ENCODE measurements at regions not wholly inside any gene's neighbourhood (a gene's known extent, or its start where the extent isn't known, plus 50 kb on each side); places are given as distances from the start of the nearest gene placed in this dataset.

DNA sequence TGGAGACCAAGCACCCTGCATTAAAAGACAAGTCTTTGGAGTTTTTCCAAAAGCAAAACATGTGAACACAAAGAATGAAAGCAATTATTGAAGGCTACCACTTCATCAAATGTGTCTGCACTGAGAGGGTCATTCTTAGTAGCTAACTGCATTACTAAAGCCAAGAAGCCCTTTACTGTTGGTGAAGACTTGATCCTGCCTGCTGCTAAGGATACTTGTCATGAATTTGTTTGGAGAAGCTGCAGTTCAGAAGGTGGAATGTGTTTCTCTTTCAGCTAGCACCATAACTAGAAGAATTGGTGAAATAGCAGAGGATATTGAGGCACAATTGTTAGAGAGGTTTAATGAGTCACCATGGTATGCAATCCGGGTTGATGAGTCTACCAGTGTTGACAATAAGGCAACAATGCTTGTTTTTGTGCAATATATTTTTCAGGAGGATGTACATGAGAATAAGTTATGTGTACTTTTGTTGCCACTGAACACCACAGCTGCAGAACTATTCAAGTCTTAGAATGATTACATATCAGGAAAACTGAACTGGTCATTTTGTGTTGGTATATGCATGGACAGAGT, 457.3 kb upstream of the ISX start:
- no peak overlapping the region for H3K4me3 Mint-ChIP-seq (ENCODE audit: unreplicated experiment)
- H3K9me3 Mint-ChIP-seq (ENCODE audit: low read depth), result peaks cover 9% of the 10 kb centered on the region
- H3K36me3 Mint-ChIP-seq (ENCODE audit: low read depth), result no peaks in the 10 kb centered on the region
- no peaks in the 10 kb centered on the region for H3K27me3 Mint-ChIP-seq (ENCODE audit: low read depth)
- no peaks in the 10 kb centered on the region for H3K4me1 Mint-ChIP-seq (ENCODE audit: low read depth)
- DNase-seq (ENCODE audit: low spot score), result no peak
- TF ChIP-seq, protein P1, sequence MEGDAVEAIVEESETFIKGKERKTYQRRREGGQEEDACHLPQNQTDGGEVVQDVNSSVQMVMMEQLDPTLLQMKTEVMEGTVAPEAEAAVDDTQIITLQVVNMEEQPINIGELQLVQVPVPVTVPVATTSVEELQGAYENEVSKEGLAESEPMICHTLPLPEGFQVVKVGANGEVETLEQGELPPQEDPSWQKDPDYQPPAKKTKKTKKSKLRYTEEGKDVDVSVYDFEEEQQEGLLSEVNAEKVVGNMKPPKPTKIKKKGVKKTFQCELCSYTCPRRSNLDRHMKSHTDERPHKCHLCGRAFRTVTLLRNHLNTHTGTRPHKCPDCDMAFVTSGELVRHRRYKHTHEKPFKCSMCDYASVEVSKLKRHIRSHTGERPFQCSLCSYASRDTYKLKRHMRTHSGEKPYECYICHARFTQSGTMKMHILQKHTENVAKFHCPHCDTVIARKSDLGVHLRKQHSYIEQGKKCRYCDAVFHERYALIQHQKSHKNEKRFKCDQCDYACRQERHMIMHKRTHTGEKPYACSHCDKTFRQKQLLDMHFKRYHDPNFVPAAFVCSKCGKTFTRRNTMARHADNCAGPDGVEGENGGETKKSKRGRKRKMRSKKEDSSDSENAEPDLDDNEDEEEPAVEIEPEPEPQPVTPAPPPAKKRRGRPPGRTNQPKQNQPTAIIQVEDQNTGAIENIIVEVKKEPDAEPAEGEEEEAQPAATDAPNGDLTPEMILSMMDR (IDR thresholded peaks at IDR 0.05), result no peak
- H3K27ac Mint-ChIP-seq (ENCODE audit: unreplicated experiment), result no peak overlapping the region

DNA sequence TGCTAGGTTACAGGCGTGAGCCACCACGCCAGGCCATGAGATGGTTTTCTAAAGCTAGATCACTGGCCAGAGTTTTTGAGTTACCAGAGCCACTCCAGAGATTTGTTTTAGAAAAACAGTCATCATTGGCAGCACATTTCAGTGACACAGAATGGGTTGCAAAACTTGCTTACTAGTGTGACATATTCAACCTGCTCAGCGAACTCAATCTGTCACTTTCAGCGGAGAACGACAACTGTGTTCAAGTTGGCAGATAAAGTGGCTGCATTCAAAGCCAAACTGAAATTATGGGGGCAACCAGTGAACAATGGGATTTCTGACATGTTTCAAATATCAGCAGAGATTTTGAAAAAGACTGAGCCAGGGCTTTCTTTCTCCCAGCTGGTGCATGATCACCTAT, 456.3 kb upstream of the ISX start:
- Mint-ChIP-seq H3K27me3 (ENCODE audit: low read depth) (no peaks in the 10 kb centered on the region), H3K9me3 (ENCODE audit: low read depth) (peaks cover 9% of the 10 kb centered on the region), H3K4me3 (ENCODE audit: unreplicated experiment) (no peak overlapping the region), H3K4me1 (ENCODE audit: low read depth) (no peaks in the 10 kb centered on the region), H3K36me3 (ENCODE audit: low read depth) (no peaks in the 10 kb centered on the region), H3K27ac (ENCODE audit: unreplicated experiment) (no peak overlapping the region)
- DNase-seq (ENCODE audit: low spot score), result no peak
- TF ChIP-seq, protein P1 (IDR thresholded peaks at IDR 0.05), result no peak

DNA sequence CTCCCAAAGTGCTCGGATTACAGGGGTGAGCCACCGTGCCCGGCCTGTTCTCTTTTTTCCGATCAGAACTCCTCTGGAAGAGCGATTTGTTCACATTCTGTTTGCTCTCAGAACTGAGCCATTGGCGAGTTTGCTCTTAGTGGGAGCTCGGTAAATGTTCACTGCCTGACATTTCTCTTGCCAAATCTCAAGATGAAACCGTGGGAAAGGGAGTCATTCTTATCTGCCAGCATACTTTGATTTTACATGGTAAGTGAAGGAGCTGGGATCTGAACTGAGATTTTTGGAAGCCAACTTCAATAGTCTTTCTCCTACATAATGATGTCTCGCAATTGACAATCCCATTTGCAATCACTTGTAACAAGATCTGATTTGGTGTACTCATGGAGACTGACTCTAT, 445.8 kb upstream of the ISX start:
- Mint-ChIP-seq H3K27me3 (ENCODE audit: low read depth) (peaks cover 2% of the 10 kb centered on the region), H3K36me3 (ENCODE audit: low read depth) (no peaks in the 10 kb centered on the region), H3K9me3 (ENCODE audit: low read depth) (no peaks in the 10 kb centered on the region), H3K27ac (ENCODE audit: unreplicated experiment) (no peak overlapping the region), H3K4me1 (ENCODE audit: low read depth) (no peaks in the 10 kb centered on the region), H3K4me3 (ENCODE audit: unreplicated experiment) (no peak overlapping the region)
- DNase-seq (ENCODE audit: low spot score), result no peak
- TF ChIP-seq, protein P1 (IDR thresholded peaks at IDR 0.05), result no peak

DNA sequence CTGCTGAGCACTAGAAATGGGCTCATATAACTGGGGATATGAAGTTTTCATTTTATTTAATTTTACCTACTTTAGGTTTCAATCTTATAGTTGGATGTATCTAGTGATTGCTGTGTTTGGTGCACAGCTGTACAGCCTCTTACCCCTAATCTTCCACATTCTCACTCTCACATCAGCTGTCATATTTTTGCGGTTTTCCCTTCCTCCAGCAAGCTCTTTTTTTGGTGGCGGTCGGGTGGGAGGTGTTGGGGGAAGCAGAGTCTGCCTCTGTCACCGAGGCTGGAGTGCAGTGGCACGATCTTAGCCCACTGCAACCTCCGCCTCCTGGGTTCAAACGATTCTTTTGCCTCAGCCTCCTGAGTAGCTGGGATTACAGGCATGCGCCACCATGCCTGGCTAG, 445.1 kb upstream of the ISX start:
- Mint-ChIP-seq H3K9me3 (ENCODE audit: low read depth) (no peaks in the 10 kb centered on the region), H3K4me1 (ENCODE audit: low read depth) (no peaks in the 10 kb centered on the region), H3K36me3 (ENCODE audit: low read depth) (no peaks in the 10 kb centered on the region), H3K27ac (ENCODE audit: unreplicated experiment) (no peak overlapping the region), H3K4me3 (ENCODE audit: unreplicated experiment) (no peak overlapping the region), H3K27me3 (ENCODE audit: low read depth) (peaks cover 2% of the 10 kb centered on the region)
- TF ChIP-seq, protein P1 (IDR thresholded peaks at IDR 0.05), result no peak
- DNase-seq (ENCODE audit: low spot score), result no peak

DNA sequence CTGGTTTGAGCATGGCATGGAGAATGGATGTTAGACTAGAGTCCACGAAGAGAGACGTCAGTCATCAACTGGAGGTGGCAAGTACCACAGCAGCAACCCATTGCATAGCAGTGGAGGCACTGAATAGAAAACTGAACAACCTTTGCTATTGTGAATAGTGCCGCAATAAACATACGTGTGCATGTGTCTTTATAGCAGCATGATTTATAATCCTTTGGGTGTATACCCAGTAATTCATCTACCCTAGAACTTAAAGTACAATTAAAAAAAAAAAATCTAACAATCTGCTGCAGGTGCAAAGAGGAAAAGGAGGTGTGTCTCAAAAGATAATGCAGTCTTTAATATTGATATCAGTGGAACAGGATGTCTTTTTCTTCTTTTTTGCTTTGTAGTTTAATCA, 443.4 kb upstream of the ISX start:
- no peak for DNase-seq (ENCODE audit: low spot score)
- no peaks in the 10 kb centered on the region for H3K4me1 Mint-ChIP-seq (ENCODE audit: low read depth)
- no peak overlapping the region for H3K4me3 Mint-ChIP-seq (ENCODE audit: unreplicated experiment)
- H3K27me3 Mint-ChIP-seq (ENCODE audit: low read depth), result peaks cover 2% of the 10 kb centered on the region
- TF ChIP-seq, protein P1 (IDR thresholded peaks at IDR 0.05), result no peak
- no peak overlapping the region for H3K27ac Mint-ChIP-seq (ENCODE audit: unreplicated experiment)
- H3K9me3 Mint-ChIP-seq (ENCODE audit: low read depth), result no peaks in the 10 kb centered on the region
- H3K36me3 Mint-ChIP-seq (ENCODE audit: low read depth), result no peaks in the 10 kb centered on the region
